Activated T-cell treated with anti-CD3 and anti-CD28 coated beads for 48 hours (primary cell): ENCODE measurements at regions not wholly inside any gene's neighbourhood (a gene's known extent, or its start where the extent isn't known, plus 50 kb on each side); places are given as distances from the start of the nearest gene placed in this dataset.
A peak's percentile ranks its signal among the peaks of the same experiment; 100 is the strongest.

ENCODE experiments used
- DNase-seq: peaks from one replicate; pipeline ENCODE4 v3.0.0-alpha.2; 2020; ENCODE audit warnings: low read depth

- no peak for DNase-seq
These were observed 70.4 kb downstream of the RCN1 start for GRCh38 chr11:32161293-32161692.

- no peak for DNase-seq
These were observed 71.5 kb downstream of the RCN1 start for GRCh38 chr11:32162351-32162750.

- DNase-seq = no peak
These were observed 72.0 kb downstream of the RCN1 start for GRCh38 chr11:32162906-32163305.

GRCh38 chr11:32163557-32163956, 72.7 kb downstream of the RCN1 start:
- DNase-seq = no peak

- no peak for DNase-seq
These were observed 74.0 kb downstream of the RCN1 start for GRCh38 chr11:32164836-32165235.

GRCh38 chr11:32168924-32169323, 78.0 kb downstream of the RCN1 start:
- no peak for DNase-seq

- DNase-seq = no peak
These were observed 80.6 kb downstream of the RCN1 start for GRCh38 chr11:32171445-32171844.

GRCh38 chr11:32172041-32172847, 81.4 kb downstream of the RCN1 start:
- no peak for DNase-seq

GRCh38 chr11:32172848-32173834, 82.3 kb downstream of the RCN1 start:
- DNase-seq = peak; percentile 7

- DNase-seq = no peak
These were observed 83.1 kb downstream of the RCN1 start for GRCh38 chr11:32173977-32174376.

GRCh38 chr11:32176223-32176934, 85.5 kb downstream of the RCN1 start:
- DNase-seq = peak; percentile 67

- no peak for DNase-seq
These were observed 87.8 kb downstream of the RCN1 start for GRCh38 chr11:32178692-32179091.

- DNase-seq = no peak
These were observed 92.6 kb downstream of the RCN1 start for GRCh38 chr11:32183512-32183911.

- DNase-seq = no peak
These were observed 93.3 kb downstream of the RCN1 start for GRCh38 chr11:32184041-32184722.

- no peak for DNase-seq
These were observed 94.0 kb downstream of the RCN1 start for GRCh38 chr11:32184723-32185376.

- no peak for DNase-seq
These were observed 95.2 kb downstream of the RCN1 start for GRCh38 chr11:32186118-32186517.

GRCh38 chr11:32187111-32187510, 96.2 kb downstream of the RCN1 start:
- no peak for DNase-seq

GRCh38 chr11:32188785-32189184, 97.9 kb downstream of the RCN1 start:
- DNase-seq = no peak

GRCh38 chr11:32196137-32196536, 105.3 kb downstream of the RCN1 start:
- no peak for DNase-seq

GRCh38 chr11:32198053-32198452, 107.2 kb downstream of the RCN1 start:
- no peak for DNase-seq
